CD4-positive, alpha-beta memory T cell (primary cell): ENCODE measurements at regions not wholly inside any gene's neighbourhood (a gene's known extent, or its start where the extent isn't known, plus 50 kb on each side); places are given as distances from the start of the nearest gene placed in this dataset.

Experiments used
- CTCF ChIA-PET: fragments of 350-600 bp; sonication (Branson Sonifier 250); formaldehyde crosslinking; loops from one replicate; lab custom pipeline; 2021; ENCODE audit warnings: inconsistent platforms; ENCODE audit not compliant: partially characterized antibody; lab: Charles Lee
- POLR2A ChIA-PET: fragments of 350-600 bp; sonication (Branson Sonifier 250); formaldehyde crosslinking; loops from one replicate; lab custom pipeline; 2021; ENCODE audit not compliant: partially characterized antibody; lab: Charles Lee
- DNase-seq, 5 donors: peaks; one replicate each; pipeline versions ENCODE4 v3.0.0 to v3.0.0-alpha.2; 2020 to 2022; ENCODE audit warnings: mixed read lengths in 1 of 5
- H3K27ac ChIP-seq: one replicate; pipeline ENCODE4 v1.7.0; 2013; ENCODE audit warnings: low read depth, low read length
- H3K27me3 ChIP-seq: 2 replicates; pipeline ENCODE4 v1.7.0; 2013; ENCODE audit warnings: mild to moderate bottlenecking, low read length, moderate library complexity; ENCODE audit not compliant: insufficient read depth
- H3K36me3 ChIP-seq: 2 replicates; pipeline ENCODE4 v1.7.0; 2013; ENCODE audit warnings: mild to moderate bottlenecking, low read length, moderate library complexity; ENCODE audit not compliant: insufficient read depth
- H3K4me1 ChIP-seq: 2 replicates; pipeline ENCODE4 v1.7.0; 2013; ENCODE audit warnings: mild to moderate bottlenecking, low read length, moderate library complexity; ENCODE audit not compliant: insufficient read depth
- H3K4me3 ChIP-seq, 2 donors: one replicate each; pipeline ENCODE4 v1.7.0; 2013; ENCODE audit warnings: low read length in 2 of 2, mild to moderate bottlenecking in 1 of 2
- H3K9me3 ChIP-seq, 2 donors: one replicate each; pipeline ENCODE4 v1.7.0; 2013; ENCODE audit warnings: low read length in 2 of 2, control low read depth in 1 of 2; ENCODE audit not compliant: control insufficient read depth in 1 of 2
- H3K27ac Mint-ChIP-seq, 7 donors: one replicate each; pipeline ENCODE4 v1.8.0; 2020 to 2021; ENCODE audit warnings: mixed read lengths in 7 of 7, mild to moderate bottlenecking in 6 of 7, inconsistent platforms in 3 of 7, moderate library complexity in 3 of 7
- H3K27me3 Mint-ChIP-seq, 2 donors: one replicate each; pipeline ENCODE4 v1.8.0; 2020 to 2021; ENCODE audit warnings: mixed read lengths in 2 of 2
- H3K36me3 Mint-ChIP-seq, 2 donors: one replicate each; pipeline ENCODE4 v1.8.0; 2020 to 2021; ENCODE audit warnings: mixed read lengths in 2 of 2, inconsistent platforms in 1 of 2, mild to moderate bottlenecking in 1 of 2
- H3K4me1 Mint-ChIP-seq, 4 donors: one replicate each; pipeline ENCODE4 v1.8.0; 2020 to 2021; ENCODE audit warnings: mixed read lengths in 4 of 4, mild to moderate bottlenecking in 1 of 4
- H3K4me3 Mint-ChIP-seq, 8 donors: one replicate each; pipeline ENCODE4 v1.8.0; 2020 to 2021; ENCODE audit warnings: mixed read lengths in 8 of 8, mild to moderate bottlenecking in 7 of 8, moderate library complexity in 6 of 8, inconsistent platforms in 3 of 8
- H3K9me3 Mint-ChIP-seq, 8 donors: one replicate each; pipeline ENCODE4 v1.8.0; 2020 to 2021; ENCODE audit warnings: mixed read lengths in 8 of 8, mild to moderate bottlenecking in 5 of 8, inconsistent platforms in 3 of 8, moderate library complexity in 1 of 8
- intact Hi-C: fragments of 100-400 bp; cut with micrococcal nuclease; formaldehyde crosslinking; loops from one replicate; pipeline ENCODE4 v1.15.1; 2023

- Mint-ChIP-seq H3K36me3 (no peaks in the 10 kb centered on the region), H3K27me3 (peaks cover 0 to 2% of the 10 kb centered on the region in 2 donors), H3K4me1 (no peaks in the 10 kb centered on the region), H3K9me3 (peaks cover 0 to 2% (median 0%) of the 10 kb centered on the region in 8 donors), H3K27ac (no peak overlapping the region), H3K4me3 (no peak overlapping the region)
- no peak for DNase-seq
- H3K27me3 ChIP-seq = no peaks in the 10 kb centered on the region
- intact Hi-C loops = no loop called here
- no peaks in the 10 kb centered on the region for H3K36me3 ChIP-seq
- CTCF ChIA-PET = no interaction called here
- H3K27ac ChIP-seq = no peak overlapping the region
- H3K4me3 ChIP-seq = no peak overlapping the region
- H3K4me1 ChIP-seq = no peaks in the 10 kb centered on the region
- H3K9me3 ChIP-seq = no peaks in the 10 kb centered on the region
- POLR2A ChIA-PET = no interaction called here
Measured at GRCh38 chr5:116769470-116769869, 194.8 kb upstream of the SEMA6A start.

- intact Hi-C loops = no loop called here
- CTCF ChIA-PET = no interaction called here
- Mint-ChIP-seq H3K27me3 (peaks cover 0 to 2% of the 10 kb centered on the region in 2 donors), H3K4me1 (no peaks in the 10 kb centered on the region), H3K9me3 (no peaks in the 10 kb centered on the region), H3K4me3 (no peak overlapping the region), H3K27ac (no peak overlapping the region), H3K36me3 (no peaks in the 10 kb centered on the region)
- DNase-seq = no peak
- H3K27ac ChIP-seq = no peak overlapping the region
- H3K36me3 ChIP-seq = no peaks in the 10 kb centered on the region
- no peaks in the 10 kb centered on the region for H3K9me3 ChIP-seq
- H3K27me3 ChIP-seq = no peaks in the 10 kb centered on the region
- POLR2A ChIA-PET = no interaction called here
- no peak overlapping the region for H3K4me3 ChIP-seq
- H3K4me1 ChIP-seq = no peaks in the 10 kb centered on the region
Measured at GRCh38 chr5:116766470-116766947, 191.9 kb upstream of the SEMA6A start.

GRCh38 chr5:116765441-116765840 is 190.8 kb upstream of the SEMA6A start:
- Histone ChIP-seq H3K27me3 (no peaks in the 10 kb centered on the region), H3K9me3 (no peaks in the 10 kb centered on the region), H3K27ac (no peak overlapping the region), H3K4me3 (no peak overlapping the region), H3K4me1 (no peaks in the 10 kb centered on the region), H3K36me3 (no peaks in the 10 kb centered on the region)
- POLR2A ChIA-PET = no interaction called here
- Mint-ChIP-seq H3K27ac (no peak overlapping the region), H3K9me3 (no peaks in the 10 kb centered on the region), H3K4me3 (no peak overlapping the region), H3K36me3 (no peaks in the 10 kb centered on the region), H3K27me3 (peaks cover 0 to 2% of the 10 kb centered on the region in 2 donors), H3K4me1 (no peaks in the 10 kb centered on the region)
- no peak for DNase-seq
- intact Hi-C loops = no loop called here
- CTCF ChIA-PET = no interaction called here

- ChIA-PET POLR2A (interaction anchor here (0.7 kb wide), 1 partner anchor 634 kb away, joined by 3 read pairs; no protein-coding TSS in a partner anchor), CTCF (no interaction called here)
- no peak for DNase-seq
- Histone ChIP-seq H3K27me3 (no peaks in the 10 kb centered on the region), H3K27ac (no peak overlapping the region), H3K9me3 (no peaks in the 10 kb centered on the region), H3K4me1 (no peaks in the 10 kb centered on the region), H3K36me3 (no peaks in the 10 kb centered on the region), H3K4me3 (no peak overlapping the region)
- peaks cover 0 to 2% of the 10 kb centered on the region in 2 donors for H3K27me3 Mint-ChIP-seq
- H3K4me3 Mint-ChIP-seq = no peak overlapping the region
- intact Hi-C loops = no loop called here
- no peaks in the 10 kb centered on the region for H3K4me1 Mint-ChIP-seq
- no peaks in the 10 kb centered on the region for H3K36me3 Mint-ChIP-seq
- no peak overlapping the region for H3K27ac Mint-ChIP-seq
- no peaks in the 10 kb centered on the region for H3K9me3 Mint-ChIP-seq
Measured at GRCh38 chr5:116764941-116765340, 190.3 kb upstream of the SEMA6A start.

GRCh38 chr5:116763987-116764866 is 189.6 kb upstream of the SEMA6A start:
- ChIA-PET POLR2A (interaction anchor here (0.7 kb wide), 1 partner anchor 633 kb away, joined by 3 read pairs; no protein-coding TSS in a partner anchor), CTCF (no interaction called here)
- Histone ChIP-seq H3K36me3 (no peaks in the 10 kb centered on the region), H3K4me1 (no peaks in the 10 kb centered on the region), H3K9me3 (no peaks in the 10 kb centered on the region), H3K4me3 (no peak overlapping the region), H3K27me3 (no peaks in the 10 kb centered on the region), H3K27ac (no peak overlapping the region)
- no peak for DNase-seq
- Mint-ChIP-seq H3K9me3 (no peaks in the 10 kb centered on the region), H3K36me3 (no peaks in the 10 kb centered on the region), H3K4me3 (no peak overlapping the region), H3K4me1 (no peaks in the 10 kb centered on the region), H3K27me3 (peaks cover 0 to 2% of the 10 kb centered on the region in 2 donors), H3K27ac (no peak overlapping the region)
- intact Hi-C loops = no loop called here

- Mint-ChIP-seq H3K4me1 (no peaks in the 10 kb centered on the region), H3K36me3 (no peaks in the 10 kb centered on the region)
- CTCF ChIA-PET = interaction anchor here (0.6 to 1.7 kb wide), 2 partner anchors 11 to 602 kb away, joined by 3 read pairs; no protein-coding TSS in a partner anchor
Measured at GRCh38 chr5:116759860-116760640, 185.4 kb upstream of the SEMA6A start.

GRCh38 chr5:116757326-116757725 is 182.7 kb upstream of the SEMA6A start:
- Histone ChIP-seq H3K4me1 (no peaks in the 10 kb centered on the region), H3K36me3 (no peaks in the 10 kb centered on the region), H3K27me3 (no peaks in the 10 kb centered on the region), H3K27ac (no peak overlapping the region), H3K9me3 (no peaks in the 10 kb centered on the region), H3K4me3 (no peak overlapping the region)
- no peak overlapping the region for H3K4me3 Mint-ChIP-seq
- ChIA-PET CTCF (no interaction called here), POLR2A (no interaction called here)
- no peaks in the 10 kb centered on the region for H3K4me1 Mint-ChIP-seq
- no peak for DNase-seq
- H3K27ac Mint-ChIP-seq = no peak overlapping the region
- no peaks in the 10 kb centered on the region for H3K27me3 Mint-ChIP-seq
- intact Hi-C loops = no loop called here
- H3K36me3 Mint-ChIP-seq = no peaks in the 10 kb centered on the region
- H3K9me3 Mint-ChIP-seq = no peaks in the 10 kb centered on the region

More at GRCh38 chr5:116759860-116760640, 185.4 kb upstream of the SEMA6A start:
- POLR2A ChIA-PET = no interaction called here
- Mint-ChIP-seq H3K27ac (no peak overlapping the region), H3K27me3 (no peaks in the 10 kb centered on the region), H3K9me3 (no peaks in the 10 kb centered on the region), H3K4me3 (no peak overlapping the region)
- H3K27ac ChIP-seq = no peak overlapping the region
- H3K9me3 ChIP-seq = no peaks in the 10 kb centered on the region
- H3K4me1 ChIP-seq = no peaks in the 10 kb centered on the region
- intact Hi-C loops = no loop called here
- no peak for DNase-seq
- H3K4me3 ChIP-seq = no peak overlapping the region
- H3K27me3 ChIP-seq = no peaks in the 10 kb centered on the region
- H3K36me3 ChIP-seq = no peaks in the 10 kb centered on the region
